Ovary (tissue), 7 donors: ENCODE measurements at regions not wholly inside any gene's neighbourhood (a gene's known extent, or its start where the extent isn't known, plus 50 kb on each side); places are given as distances from the start of the nearest gene placed in this dataset.

Source experiments
- DNase-seq, 5 donors: peaks; one replicate each; pipeline ENCODE4 v3.0.0-alpha.2; 2019 to 2020
- H3K27ac ChIP-seq, 2 donors: fragments of 200-600 bp; one replicate each; pipeline versions ENCODE4 v1.5.1 to v1.8.0; 2019 to 2022
- H3K27me3 ChIP-seq: fragments of 200-600 bp; one replicate; pipeline ENCODE4 v1.8.0; 2022
- H3K36me3 ChIP-seq: fragments of 200-600 bp; sonication (generic); one replicate; pipeline ENCODE4 v1.5.1; 2019
- H3K4me1 ChIP-seq: one replicate; pipeline ENCODE4 v1.8.1; 2013; ENCODE audit warnings: mild to moderate bottlenecking, moderate library complexity; ENCODE audit not compliant: insufficient read depth
- H3K4me3 ChIP-seq: fragments of 200-600 bp; sonication (generic); one replicate; pipeline ENCODE4 v1.5.1; 2017
- H3K9me3 ChIP-seq, 2 donors: fragments of 200-600 bp in 1 of 2; sonication (generic) in 1 of 2; one replicate each; pipeline versions ENCODE4 v1.5.1 to v1.8.1; 2013 to 2019; ENCODE audit warnings: mild to moderate bottlenecking in 1 of 2, moderate library complexity in 1 of 2
- CTCF ChIP-seq, 3 donors: fragments of 450-650 bp in 2 of 3; fragments of 200-600 bp in 1 of 3; IDR thresholded peaks; one replicate each; pipeline versions ENCODE4 v1.5.1 to v1.8.0; 2016 to 2022; ENCODE audit warnings: antibody characterized with exemption in 3 of 3, mild to moderate bottlenecking in 1 of 3
- EP300 ChIP-seq: sonication (generic); formaldehyde crosslinking; IDR thresholded peaks from one replicate; pipeline ENCODE4 v1.6.1; 2017; ENCODE audit warnings: antibody characterized with exemption
- POLR2A ChIP-seq: fragments of 450-650 bp; IDR thresholded peaks from one replicate; pipeline ENCODE4 v1.6.1; 2017; ENCODE audit warnings: antibody characterized with exemption, mild to moderate bottlenecking, moderate library complexity
- WGBS, 3 donors: extraction: QIAGEN DNeasy Blood & Tissue Kit in 1 of 3; methylation state at CpG; one replicate each; pipeline versions ENCODE4 v1.1.5 to v1.1.7; 2013 to 2017; 5-methylcytosine and 5-hydroxymethylcytosine counted together
- intact Hi-C, 4 donors: fragments of 100-400 bp; cut with DNase I; formaldehyde crosslinking; loops; one replicate each; pipeline versions ENCODE4 v1.11.0 to v1.15.1; 2022 to 2023
- donor health status: DM: no; HTN: no; CAD: no; lungs with moderate emphysema.
- donor health status: DM: no; HTN: no; CAD: no.
- donor health status: Bipolar disorder and iron deficiency.
- donor health status: DM: no; HTN: no; CAD: no.
- donor health status: DM: yes; HTN: yes; CAD: no.

- TF ChIP-seq EP300 = no peak
- TF ChIP-seq CTCF (IDR thresholded peaks at IDR 0.05) = no peak
- TF ChIP-seq POLR2A = no peak
- Histone ChIP-seq H3K36me3 (no peaks in the 10 kb centered on the region), H3K4me1 (no peaks in the 10 kb centered on the region), H3K27me3 (no peaks in the 10 kb centered on the region), H3K27ac (no peak overlapping the region), H3K9me3 (no peaks in the 10 kb centered on the region), H3K4me3 (no peak overlapping the region)
- WGBS, 3 donors = 63 to 83% (median 73%) methylated on average over 3 of the region's 3 CpGs
- intact Hi-C loops = no loop called here
- no peak for DNase-seq
Measured at GRCh38 chr2:16767789-16768476, 102.3 kb upstream of the CYRIA start.

- Histone ChIP-seq H3K9me3 (no peaks in the 10 kb centered on the region), H3K4me1 (peaks cover 5% of the 10 kb centered on the region), H3K27ac (no peak overlapping the region), H3K36me3 (no peaks in the 10 kb centered on the region), H3K27me3 (no peaks in the 10 kb centered on the region), H3K4me3 (no peak overlapping the region)
- 59 to 81% (median 80%) methylated on average over 7 of the region's 7 CpGs for WGBS, 3 donors
- intact Hi-C loops = no loop called here
- TF ChIP-seq CTCF (IDR thresholded peaks at IDR 0.05) (no peak), EP300 (no peak), POLR2A (no peak)
- DNase-seq = no peak
Measured at GRCh38 chr2:16765356-16765755, 99.7 kb upstream of the CYRIA start.

GRCh38 chr2:16764487-16764886 lies 98.9 kb upstream of the CYRIA start:
- H3K4me3 ChIP-seq = no peak overlapping the region
- no peak for DNase-seq
- H3K27ac ChIP-seq = no peak overlapping the region
- intact Hi-C loops = no loop called here
- H3K36me3 ChIP-seq = no peaks in the 10 kb centered on the region
- H3K4me1 ChIP-seq = peaks cover 5% of the 10 kb centered on the region
- TF ChIP-seq POLR2A (no peak), CTCF (IDR thresholded peaks at IDR 0.05) (no peak), EP300 (no peak)
- H3K27me3 ChIP-seq = no peaks in the 10 kb centered on the region
- H3K9me3 ChIP-seq = no peaks in the 10 kb centered on the region
- WGBS, 3 donors = 85 to 94% (median 91%) methylated on average over 4 of the region's 4 CpGs

GRCh38 chr2:16763493-16763899 lies 97.9 kb upstream of the CYRIA start:
- Histone ChIP-seq H3K9me3 (no peaks in the 10 kb centered on the region), H3K27ac (no peak overlapping the region), H3K27me3 (no peaks in the 10 kb centered on the region), H3K4me3 (no peak overlapping the region), H3K36me3 (no peaks in the 10 kb centered on the region), H3K4me1 (peaks cover 5% of the 10 kb centered on the region)
- no peak for DNase-seq
- intact Hi-C loops = no loop called here
- 69 to 76% (median 71%) methylated on average over 4 of the region's 4 CpGs for WGBS, 3 donors
- no peak for TF ChIP-seq EP300
- TF ChIP-seq CTCF (IDR thresholded peaks at IDR 0.05) = no peak
